HepG2 (cell line): ENCODE measurements at regions not wholly inside any gene's neighbourhood (a gene's known extent, or its start where the extent isn't known, plus 50 kb on each side); places are given as distances from the start of the nearest gene placed in this dataset.

Experiments
- ATAC-seq: fragments of 200-7000 bp; cut with Tn5 transposase; 3 replicates; pipeline ENCODE4 v1.9.1; 2020; ENCODE audit warnings: mild to moderate bottlenecking, moderate library complexity
- BruUV-seq: library from RNA; stranded (reverse); fragments of 400-500 nt; replicated peaks from 2 replicates; lab custom pipeline; 2021; lab: Mats Ljungman, UMichigan
- CTCF ChIA-PET: fragments of 300-600 bp; formaldehyde crosslinking; extraction: SDS; loops from one replicate; lab custom pipeline; 2021; ENCODE audit warnings: low total read pairs, inconsistent platforms, low intra/inter-chr PET ratio; lab: Yijun Ruan, JAX
- POLR2A ChIA-PET: fragments of 350-600 bp; sonication (Branson Sonifier 250); formaldehyde crosslinking; loops from one replicate; lab custom pipeline; 2020; ENCODE audit warnings: antibody characterized with exemption, inconsistent platforms; lab: Yijun Ruan, JAX
- DNase-seq: peaks from one replicate; pipeline ENCODE4 v3.0.0-alpha.2; 2015; ENCODE audit warnings: low spot score
- FAIRE-seq: peaks from 3 replicates; lab custom pipeline; 2011; peaks lifted over from hg19 to GRCh38; lab: Jason Lieb, UNC
- H2AFZ ChIP-seq: one replicate; pipeline ENCODE4 v1.6.1; 2011; ENCODE audit warnings: low read length, inconsistent platforms
- H3K27ac ChIP-seq: fragments of 300-600 bp; 3 replicates; pipeline ENCODE4 v1.8.0; 2011; ENCODE audit warnings: mixed run types, mild to moderate bottlenecking, mixed read lengths, low read length, inconsistent platforms; ENCODE audit not compliant: insufficient read depth; ENCODE audit errors: extremely low read length
- H3K27me3 ChIP-seq, 2 experiments: fragments of 200-600 bp in 1 of 2; 2 replicates in 1 of 2; 3 replicates in 1 of 2; pipeline versions ENCODE4 v1.6.0 to v1.8.0; 2011; ENCODE audit warnings: low read length in 2 of 2, mild to moderate bottlenecking in 2 of 2, moderate library complexity in 2 of 2, inconsistent platforms in 1 of 2; ENCODE audit not compliant: insufficient read depth in 2 of 2, control insufficient read depth in 1 of 2
- H3K36me3 ChIP-seq, 2 experiments: fragments of 200-600 bp in 1 of 2; replicated peaks in 1 of 2; 2 replicates in 1 of 2; 3 replicates in 1 of 2; pipeline versions ENCODE4 v1.5.1 to v1.8.0; 2011; ENCODE audit warnings: low read length in 2 of 2, inconsistent platforms in 1 of 2; ENCODE audit not compliant: insufficient read depth in 2 of 2, control insufficient read depth in 1 of 2
- H3K4me1 ChIP-seq: 2 replicates; pipeline ENCODE4 v1.5.1; 2012; ENCODE audit warnings: low read length, inconsistent platforms; ENCODE audit not compliant: insufficient read depth
- H3K4me2 ChIP-seq: 2 replicates; pipeline ENCODE4 v1.6.0; 2011; ENCODE audit warnings: low read depth, low read length, inconsistent platforms
- H3K4me3 ChIP-seq, 3 experiments: fragments of 200-600 bp in 1 of 3; sonication (generic), shearing (Covaris generic) in 1 of 3; replicated peaks in 1 of 3; 2 replicates each; pipeline ENCODE4 v1.5.1; 2011 to 2016; ENCODE audit warnings: low read length in 3 of 3, inconsistent platforms in 2 of 3, low read depth in 2 of 3, mild to moderate bottlenecking in 2 of 3, control low read depth in 1 of 3, mixed read lengths in 1 of 3; ENCODE audit not compliant: insufficient read depth in 1 of 3
- H3K79me2 ChIP-seq: one replicate; pipeline ENCODE4 v1.6.1; 2011; ENCODE audit warnings: low read length, inconsistent platforms; ENCODE audit not compliant: insufficient read depth
- H3K9ac ChIP-seq: 2 replicates; pipeline ENCODE4 v1.6.0; 2011; ENCODE audit warnings: mild to moderate bottlenecking, low read depth, low read length, inconsistent platforms; ENCODE audit not compliant: insufficient read depth
- H3K9me3 ChIP-seq: 2 replicates; pipeline ENCODE4 v1.5.1; 2012; ENCODE audit warnings: mild to moderate bottlenecking, low read length
- H4K20me1 ChIP-seq: 2 replicates; pipeline ENCODE4 v1.6.0; 2011; ENCODE audit warnings: inconsistent platforms, mild to moderate bottlenecking, low read length, moderate library complexity; ENCODE audit not compliant: insufficient read depth
- EHMT2 ChIP-seq: fragments of 200-600 bp; sonication (generic); IDR thresholded peaks from 2 replicates; pipeline ENCODE4 v1.7.0; 2017; ENCODE audit warnings: antibody characterized with exemption, low read depth, low read length, borderline replicate concordance
- ELF4 ChIP-seq: sonication (generic); formaldehyde crosslinking; IDR thresholded peaks from 2 replicates; pipeline ENCODE4 v1.5.0; 2020; ENCODE audit warnings: missing genetic modification reagents, mild to moderate bottlenecking, moderate library complexity, borderline replicate concordance
- KLF15 ChIP-seq: sonication (generic); formaldehyde crosslinking; IDR thresholded peaks from 2 replicates; pipeline ENCODE4 v1.8.1; 2023; ENCODE audit warnings: borderline replicate concordance, mild to moderate bottlenecking, inconsistent platforms, missing genetic modification reagents, mixed read lengths
- KMT2A ChIP-seq: sonication (generic); formaldehyde crosslinking; IDR thresholded peaks from 2 replicates; pipeline ENCODE4 v1.4.0; 2020; ENCODE audit warnings: missing genetic modification reagents
- MBD4 ChIP-seq: IDR thresholded peaks from 2 replicates; pipeline ENCODE4 v1.6.1; 2012; ENCODE audit warnings: low read length, inconsistent platforms, borderline replicate concordance
- MEIS2 ChIP-seq: sonication (generic); formaldehyde crosslinking; IDR thresholded peaks from 2 replicates; pipeline ENCODE4 v1.9.0; 2021; ENCODE audit warnings: mild to moderate bottlenecking, missing genetic modification reagents
- REL ChIP-seq: sonication (generic); formaldehyde crosslinking; conservative IDR thresholded peaks from 2 replicates; pipeline ENCODE4 v1.8.0; 2022; ENCODE audit warnings: mild to moderate bottlenecking, missing genetic modification reagents, moderate library complexity
- SMYD3 ChIP-seq: sonication (generic); formaldehyde crosslinking; IDR thresholded peaks from 2 replicates; pipeline ENCODE4 v1.8.1; 2023; ENCODE audit warnings: mild to moderate bottlenecking, missing genetic modification reagents
- SNAI1 ChIP-seq: sonication (generic); formaldehyde crosslinking; IDR thresholded peaks from 2 replicates; pipeline ENCODE4 v1.5.0; 2020; ENCODE audit warnings: mild to moderate bottlenecking, missing genetic modification reagents, borderline replicate concordance
- TOPORS ChIP-seq: sonication (generic); formaldehyde crosslinking; IDR thresholded peaks from 2 replicates; pipeline ENCODE4 v1.8.0; 2023; ENCODE audit warnings: mild to moderate bottlenecking, missing genetic modification reagents
- ZFP1 ChIP-seq: IDR thresholded peaks from 2 replicates; pipeline ENCODE4 v1.6.1; 2016
- ZFP41 ChIP-seq: sonication (generic); formaldehyde crosslinking; IDR thresholded peaks from 2 replicates; pipeline ENCODE4 v1.4.0; 2020; ENCODE audit warnings: mild to moderate bottlenecking, missing genetic modification reagents, borderline replicate concordance
- ZFP62 ChIP-seq: sonication (generic); formaldehyde crosslinking; IDR thresholded peaks from 2 replicates; pipeline ENCODE4 v1.4.0; 2020; ENCODE audit warnings: missing genetic modification reagents
- ZNF142 ChIP-seq: sonication (generic); formaldehyde crosslinking; IDR thresholded peaks from 2 replicates; pipeline ENCODE4 v1.4.0; 2020; ENCODE audit warnings: missing genetic modification reagents
- ZNF20 ChIP-seq: sonication (generic); formaldehyde crosslinking; IDR thresholded peaks from 2 replicates; pipeline ENCODE4 v1.4.0; 2020; ENCODE audit warnings: mild to moderate bottlenecking, moderate library complexity, missing genetic modification reagents
- ZNF329 ChIP-seq: sonication (generic); formaldehyde crosslinking; IDR thresholded peaks from 2 replicates; pipeline ENCODE4 v1.9.0; 2021; ENCODE audit warnings: low read depth, mild to moderate bottlenecking, missing genetic modification reagents
- ZNF547 ChIP-seq: sonication (generic); formaldehyde crosslinking; IDR thresholded peaks from 2 replicates; pipeline ENCODE4 v1.5.1; 2020; ENCODE audit warnings: mild to moderate bottlenecking, missing genetic modification reagents
- WGBS: methylation state at CpG from one replicate; pipeline ENCODE4 v1.1.6; 2017; ENCODE audit warnings: low lambda C conversion rate; 5-methylcytosine and 5-hydroxymethylcytosine counted together
- in situ Hi-C: cut with HindIII; loops from 2 replicates; pipeline ENCODE4 v1.10.0; 2017; ENCODE audit warnings: low pct_unique_long_range_greater_than_20kb; ENCODE audit not compliant: extremely low pct_ligation_motif_present
- intact Hi-C: fragments of 100-400 bp; cut with micrococcal nuclease; formaldehyde crosslinking; loops from one replicate; pipeline ENCODE4 v1.10.0; 2022; ENCODE audit not compliant: unreplicated experiment

GRCh38 chr13:107097916-107098315, 530.0 kb upstream of the ARGLU1 start:
- H3K27ac ChIP-seq: no peak overlapping the region
- intact Hi-C loops (no loop called here), in situ Hi-C loops (no loop called here)
- 66% methylated on average over 7 of the region's 7 CpGs for WGBS
- H3K9me3 ChIP-seq: no peaks in the 10 kb centered on the region
- ChIA-PET POLR2A (no interaction called here), CTCF (no interaction called here)
- H2AFZ ChIP-seq: no peak overlapping the region
- no peaks in the 10 kb centered on the region for H3K36me3 ChIP-seq
- no peak overlapping the region for H3K4me2 ChIP-seq
- H3K79me2 ChIP-seq: no peaks in the 10 kb centered on the region
- no peak for FAIRE-seq
- ATAC-seq: no peak
- H3K27me3 ChIP-seq: no peaks in the 10 kb centered on the region; a peak in 1 of 5 replicates
- TF ChIP-seq KLF15 (CRISPR knock-in tag) (no peak), REL (no peak), KMT2A (CRISPR knock-in tag) (no peak), ELF4 (no peak), ZFP41 (CRISPR knock-in tag) (no peak), MEIS2 (CRISPR knock-in tag) (no peak), ZNF20 (CRISPR knock-in tag) (no peak), ZNF329 (CRISPR knock-in tag) (no peak), ZNF547 (CRISPR knock-in tag) (no peak), TOPORS (CRISPR knock-in tag) (no peak), SMYD3 (no peak), MBD4 (no peak), ZFP1 (CRISPR knock-in tag) (no peak), SNAI1 (CRISPR knock-in tag) (no peak), ZNF142 (no peak), EHMT2 (no peak), ZFP62 (CRISPR knock-in tag) (no peak)
- H3K4me1 ChIP-seq: peaks cover 7% of the 10 kb centered on the region; the same call in 1 of the 2 replicates
- H3K9ac ChIP-seq: no peak overlapping the region
- no peaks in the 10 kb centered on the region for H4K20me1 ChIP-seq
- BruUV-seq: no TSS peak
- no peak overlapping the region for H3K4me3 ChIP-seq
- no peak for DNase-seq
